ENCODE measurements at regions not wholly inside any gene's neighbourhood (a gene's known extent, or its start where the extent isn't known, plus 50 kb on each side); places are given as distances from the start of the nearest gene placed in this dataset.

- Histone ChIP-seq H3K27me3 (ENCODE audit: insufficient read depth, poor library complexity, severe bottlenecking) (no peaks in the 10 kb centered on the region), H3K4me1 (ENCODE audit: insufficient read depth, poor library complexity, severe bottlenecking) (peaks cover 14% of the 10 kb centered on the region), H3K36me3 (ENCODE audit: low read depth) (no peaks in the 10 kb centered on the region), H3K9me3 (ENCODE audit: severe bottlenecking) (no peaks in the 10 kb centered on the region), H3K27ac (ENCODE audit: poor library complexity, severe bottlenecking) (no peak overlapping the region), H3K4me3 (ENCODE audit: severe bottlenecking) (no peak overlapping the region)
- TF ChIP-seq CTCF (IDR thresholded peaks at IDR 0.05; ENCODE audit: poor library complexity, severe bottlenecking), result no peak
- DNase-seq (ENCODE audit: low spot score), result no peak
- ATAC-seq (ENCODE audit: low read depth), result no peak
Observed at GRCh38 chr6:79420054-79420453, 117.2 kb downstream of the LCA5 start.

- no peak for ATAC-seq (ENCODE audit: low read depth)
- H3K36me3 ChIP-seq (ENCODE audit: low read depth), result no peaks in the 10 kb centered on the region
- no peak for DNase-seq (ENCODE audit: low spot score)
- H3K4me3 ChIP-seq (ENCODE audit: severe bottlenecking), result no peak overlapping the region
- peaks cover 26% of the 10 kb centered on the region for H3K4me1 ChIP-seq (ENCODE audit: insufficient read depth, poor library complexity, severe bottlenecking)
- no peaks in the 10 kb centered on the region for H3K27me3 ChIP-seq (ENCODE audit: insufficient read depth, poor library complexity, severe bottlenecking)
- no peak overlapping the region for H3K27ac ChIP-seq (ENCODE audit: poor library complexity, severe bottlenecking)
- H3K9me3 ChIP-seq (ENCODE audit: severe bottlenecking), result no peaks in the 10 kb centered on the region
- TF ChIP-seq CTCF (IDR thresholded peaks at IDR 0.05; ENCODE audit: poor library complexity, severe bottlenecking), result no peak
Observed at GRCh38 chr6:79416931-79417330, 120.3 kb downstream of the LCA5 start.

- Histone ChIP-seq H3K27ac (ENCODE audit: poor library complexity, severe bottlenecking) (peak overlapping the region; percentile 58), H3K9me3 (ENCODE audit: severe bottlenecking) (no peaks in the 10 kb centered on the region), H3K36me3 (ENCODE audit: low read depth) (no peaks in the 10 kb centered on the region), H3K4me1 (ENCODE audit: insufficient read depth, poor library complexity, severe bottlenecking) (peaks cover 13% of the 10 kb centered on the region), H3K27me3 (ENCODE audit: insufficient read depth, poor library complexity, severe bottlenecking) (no peaks in the 10 kb centered on the region), H3K4me3 (ENCODE audit: severe bottlenecking) (no peak overlapping the region)
- no peak for TF ChIP-seq CTCF (IDR thresholded peaks at IDR 0.05; ENCODE audit: poor library complexity, severe bottlenecking)
- no peak for DNase-seq (ENCODE audit: low spot score)
- peak; percentile 89 for ATAC-seq (ENCODE audit: low read depth)
Observed at GRCh38 chr6:79413562-79414002, 123.6 kb downstream of the LCA5 start.

GRCh38 chr6:79410806-79411205 is 126.4 kb downstream of the LCA5 start:
- Histone ChIP-seq H3K4me3 (ENCODE audit: severe bottlenecking) (no peak overlapping the region), H3K36me3 (ENCODE audit: low read depth) (no peaks in the 10 kb centered on the region), H3K27ac (ENCODE audit: poor library complexity, severe bottlenecking) (no peak overlapping the region), H3K9me3 (ENCODE audit: severe bottlenecking) (peaks cover 3% of the 10 kb centered on the region), H3K4me1 (ENCODE audit: insufficient read depth, poor library complexity, severe bottlenecking) (peaks cover 13% of the 10 kb centered on the region), H3K27me3 (ENCODE audit: insufficient read depth, poor library complexity, severe bottlenecking) (no peaks in the 10 kb centered on the region)
- DNase-seq (ENCODE audit: low spot score), result no peak
- ATAC-seq (ENCODE audit: low read depth), result no peak
- no peak for TF ChIP-seq CTCF (IDR thresholded peaks at IDR 0.05; ENCODE audit: poor library complexity, severe bottlenecking)

- no peak for TF ChIP-seq CTCF (IDR thresholded peaks at IDR 0.05; ENCODE audit: poor library complexity, severe bottlenecking)
- ATAC-seq (ENCODE audit: low read depth) (no peak), DNase-seq (ENCODE audit: low spot score) (no peak)
- Histone ChIP-seq H3K27me3 (ENCODE audit: insufficient read depth, poor library complexity, severe bottlenecking) (no peaks in the 10 kb centered on the region), H3K36me3 (ENCODE audit: low read depth) (no peaks in the 10 kb centered on the region), H3K4me3 (ENCODE audit: severe bottlenecking) (no peak overlapping the region), H3K9me3 (ENCODE audit: severe bottlenecking) (peaks cover 3% of the 10 kb centered on the region), H3K4me1 (ENCODE audit: insufficient read depth, poor library complexity, severe bottlenecking) (peaks cover 5% of the 10 kb centered on the region), H3K27ac (ENCODE audit: poor library complexity, severe bottlenecking) (no peak overlapping the region)
Observed at GRCh38 chr6:79408256-79408974, 128.8 kb downstream of the LCA5 start.

Measured in RWPE2 (cell line).